ENCODE measurements at regions not wholly inside any gene's neighbourhood (a gene's known extent, or its start where the extent isn't known, plus 50 kb on each side); places are given as distances from the start of the nearest gene placed in this dataset.
"Not testable (repeated sequence)": the region's sequence is repeated elsewhere in the genome, so short reads cannot be mapped to it uniquely, and the experiment has no call there.

DNA sequence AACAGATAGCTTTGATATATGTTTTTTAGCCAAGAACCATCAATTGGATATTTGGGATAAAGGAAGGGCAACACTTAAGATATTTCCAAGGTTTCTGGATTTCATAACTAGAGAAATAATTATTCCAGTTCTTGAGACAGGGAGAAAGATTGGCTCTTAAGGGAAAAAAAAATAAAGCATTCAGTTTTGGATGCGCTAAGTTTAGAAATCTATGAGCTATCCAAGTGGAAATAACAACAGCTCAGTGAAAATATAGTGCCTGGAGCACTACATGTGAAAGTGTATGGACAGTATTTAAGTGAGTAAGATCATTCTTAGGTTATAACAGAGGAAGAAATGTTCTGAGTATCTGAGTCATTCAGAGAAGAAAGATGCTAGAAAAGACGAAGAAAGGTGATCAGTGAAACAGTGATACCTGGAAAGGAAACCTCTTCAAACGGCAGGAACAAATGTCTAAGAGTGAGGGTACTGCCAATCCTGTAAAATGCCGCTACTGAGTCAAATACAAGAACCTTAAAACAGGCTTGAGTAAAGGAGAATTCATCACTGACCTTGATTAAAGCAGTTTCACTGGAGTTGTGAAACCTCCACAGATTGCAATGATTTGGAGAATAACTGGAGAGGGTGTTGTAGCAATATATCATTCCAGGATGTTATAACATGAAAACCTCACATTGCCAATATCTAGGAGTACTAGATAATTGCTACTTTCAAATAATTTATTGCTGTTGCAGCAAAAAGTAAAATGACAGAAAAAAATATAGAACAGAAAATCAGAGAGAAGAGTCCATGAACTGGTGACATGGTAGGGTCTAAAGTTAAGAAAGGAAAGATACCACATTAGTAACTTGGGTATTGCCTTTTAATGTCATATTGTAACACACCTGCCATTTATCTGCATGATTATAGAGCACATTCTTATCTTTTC is 482.1 kb upstream of the RGS18 start:
- DNase-seq = no peak

DNA sequence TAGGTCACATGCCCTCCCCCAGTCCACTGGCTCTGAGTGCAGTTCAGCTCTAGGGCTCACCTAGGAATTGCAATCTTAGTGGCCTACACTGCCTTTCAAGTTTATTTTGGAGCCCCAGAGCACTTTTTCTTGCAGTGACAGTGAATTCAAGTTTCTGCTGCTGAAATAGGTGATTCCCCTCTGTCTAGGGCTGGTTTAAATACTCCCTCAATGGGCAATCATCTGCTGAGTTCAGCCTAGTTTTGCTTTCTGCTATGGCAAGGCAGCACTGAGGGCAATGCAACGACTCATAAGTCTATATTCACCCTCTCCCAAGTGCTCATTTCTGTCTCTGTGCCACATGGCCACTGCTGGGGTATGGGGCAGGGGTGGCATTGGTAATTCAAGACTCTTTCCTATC is 472.6 kb upstream of the RGS18 start:
- no peak for DNase-seq

DNA sequence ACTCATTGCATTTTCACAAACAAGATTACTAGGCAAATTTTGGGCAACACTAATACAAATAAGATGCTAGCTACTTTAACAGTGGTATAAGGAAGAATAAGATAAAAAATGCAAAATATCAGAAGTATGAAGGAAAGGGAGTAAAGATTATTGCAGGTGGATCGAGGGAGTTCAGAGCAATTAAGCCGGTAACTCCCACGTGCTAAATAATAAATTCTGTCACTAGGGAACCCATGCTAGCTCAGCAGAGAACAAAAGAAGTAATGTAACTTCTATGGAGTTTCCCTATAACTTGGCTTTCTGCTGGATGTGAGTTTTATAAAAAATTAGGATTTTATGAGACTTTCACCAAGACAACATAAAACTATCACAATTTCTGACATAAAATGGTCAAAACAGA is 470.5 kb upstream of the RGS18 start:
- no peak for DNase-seq

DNA sequence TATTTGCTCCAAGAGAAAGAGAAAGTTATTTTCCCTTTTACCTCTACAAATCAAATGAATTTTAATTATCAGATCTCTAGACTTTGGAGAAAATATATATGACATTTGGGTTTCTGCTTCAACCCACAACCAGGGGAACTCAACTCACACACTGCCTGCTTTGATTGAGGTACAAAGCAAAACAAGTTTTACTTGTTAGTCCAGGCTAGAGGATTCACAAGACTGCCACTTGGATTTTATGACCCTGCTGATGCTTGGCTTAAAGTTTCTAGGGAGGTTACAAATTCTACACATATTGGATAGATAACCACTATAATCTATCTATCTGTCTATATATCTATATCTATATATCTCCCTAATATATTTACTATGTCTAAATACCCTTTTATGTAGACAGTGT is 467.3 kb upstream of the RGS18 start:
- DNase-seq = no peak

DNA sequence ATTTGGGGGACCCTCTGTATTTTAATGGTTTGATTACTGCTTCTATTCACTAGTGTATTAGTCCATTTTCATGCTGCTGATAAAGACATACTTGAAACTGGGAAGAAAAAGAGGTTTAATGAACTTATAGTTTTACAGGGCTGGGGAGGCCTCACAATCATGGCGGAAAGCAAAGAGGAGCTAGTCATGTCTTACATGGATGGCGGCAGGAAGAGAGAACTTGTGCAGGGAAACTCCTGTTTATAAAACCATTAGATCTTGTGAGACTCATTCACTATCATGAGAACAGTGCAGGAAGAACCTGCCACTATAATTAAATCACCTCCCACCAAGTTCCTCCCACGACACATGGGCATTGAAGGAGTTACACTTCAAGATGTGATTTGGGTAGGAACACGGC is 464.5 kb upstream of the RGS18 start:
- DNase-seq = no peak

DNA sequence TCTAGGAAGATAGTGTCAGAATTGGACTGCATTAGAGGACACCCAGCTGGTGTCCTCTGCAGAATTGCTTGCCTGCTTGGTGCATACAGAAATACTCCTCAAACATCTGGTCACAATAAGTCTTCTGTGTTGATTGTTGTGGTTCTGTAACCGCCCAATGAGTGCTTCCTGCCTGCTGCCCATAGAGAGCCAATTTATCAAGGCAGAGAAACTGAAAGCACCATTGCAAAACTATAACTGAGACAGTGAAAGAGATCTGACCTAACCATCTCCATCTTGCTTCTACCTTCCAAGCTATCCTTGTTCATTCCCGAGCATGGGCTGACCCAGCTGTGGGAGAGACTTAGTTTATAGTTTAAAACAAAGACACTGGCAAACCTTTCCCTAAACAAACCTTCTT is 462.4 kb upstream of the RGS18 start:
- DNase-seq = no peak

DNA sequence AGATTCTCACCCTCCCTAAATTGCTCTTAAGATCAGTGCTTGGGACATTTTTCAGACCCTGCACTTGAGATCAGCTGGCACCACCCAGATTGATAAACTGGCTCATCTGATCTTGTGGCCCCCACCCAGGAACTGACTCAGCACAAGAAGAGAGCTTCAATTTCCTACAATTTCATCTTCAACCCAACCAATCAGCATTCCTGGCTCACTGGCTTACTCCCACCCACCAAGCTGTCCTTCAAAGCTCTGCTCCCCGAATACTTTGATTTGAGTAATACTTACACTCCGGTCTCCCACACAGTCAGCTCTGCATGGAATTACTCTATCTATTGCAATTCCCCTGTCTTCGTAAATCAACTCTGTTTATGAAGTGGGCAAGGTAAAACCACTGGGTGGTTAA is 461.9 kb upstream of the RGS18 start:
- DNase-seq = no peak

DNA sequence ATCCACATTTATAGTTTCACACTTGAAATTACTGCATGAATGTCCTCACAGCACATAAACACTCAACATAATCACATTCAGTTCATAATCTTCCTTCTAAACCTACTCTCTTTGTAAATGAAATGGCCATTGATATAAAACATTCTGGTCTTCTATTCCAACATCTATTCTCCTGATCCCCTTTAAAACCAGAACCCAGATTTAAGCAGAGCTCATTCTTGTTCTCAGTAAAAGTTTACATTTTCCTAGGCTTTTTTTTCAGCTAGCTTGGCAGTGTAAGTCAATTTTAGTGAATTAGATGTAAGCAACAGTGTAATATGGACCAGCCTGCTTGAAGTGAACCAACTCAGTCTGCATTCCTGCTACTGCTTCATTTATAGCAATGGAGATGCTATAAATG is 460.7 kb upstream of the RGS18 start:
- DNase-seq = no peak

DNA sequence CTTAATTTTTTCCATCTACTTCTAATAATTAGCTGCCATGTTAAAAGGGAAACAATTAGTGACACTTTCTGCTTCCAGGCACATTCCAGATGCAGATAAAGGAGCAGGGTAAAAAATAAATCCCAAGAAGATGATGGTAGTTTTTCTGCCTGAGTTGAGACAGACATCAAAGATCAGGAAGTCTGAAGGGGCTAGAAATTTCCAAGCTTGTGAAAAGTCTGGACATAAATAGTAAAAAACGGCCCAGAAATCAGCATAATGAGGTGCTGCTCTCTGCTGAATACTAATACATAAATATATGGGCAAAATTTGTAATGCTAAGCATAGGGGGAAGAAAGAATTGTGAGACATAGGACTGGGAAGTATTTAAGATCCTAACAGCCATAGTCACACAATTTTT is 460.0 kb upstream of the RGS18 start:
- DNase-seq = no peak

DNA sequence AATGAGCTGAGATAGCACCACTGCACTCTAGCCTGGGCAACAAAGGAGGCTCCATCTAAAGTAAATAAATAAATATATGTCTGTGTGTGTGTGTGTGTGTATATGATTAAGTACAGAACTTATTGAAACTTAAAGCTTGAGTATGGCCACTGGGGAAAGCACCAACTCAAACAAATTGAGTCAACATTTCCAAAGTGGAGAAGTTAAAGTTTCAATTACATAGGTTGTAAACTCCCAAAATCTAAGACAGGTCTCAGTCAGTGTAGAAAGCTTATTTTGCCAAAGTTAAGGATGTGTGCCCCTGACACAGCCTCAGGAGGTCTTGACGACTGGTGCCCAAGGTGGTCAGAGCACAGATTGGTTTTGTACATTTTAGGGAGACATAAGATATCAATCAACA is 458.9 kb upstream of the RGS18 start:
- DNase-seq = no peak

DNA sequence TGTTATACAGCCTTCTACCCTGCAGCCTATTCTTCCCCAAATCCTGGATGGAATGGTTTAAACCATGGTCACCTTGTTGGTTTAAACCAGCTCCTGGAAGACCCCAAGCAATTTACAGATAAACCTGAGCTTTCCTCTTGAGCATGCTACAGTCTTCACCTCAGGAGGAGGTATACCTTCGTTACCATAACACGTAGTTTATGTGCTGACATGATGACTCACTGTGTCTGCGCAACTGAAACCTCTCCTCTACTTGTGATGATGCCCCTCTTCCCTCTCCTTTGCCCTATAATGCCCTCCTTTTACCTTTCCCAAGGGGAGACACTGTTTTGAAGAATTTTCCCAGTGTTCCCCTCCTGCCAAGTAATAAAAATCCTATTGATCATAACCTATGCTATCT is 457.3 kb upstream of the RGS18 start:
- DNase-seq = no peak

DNA sequence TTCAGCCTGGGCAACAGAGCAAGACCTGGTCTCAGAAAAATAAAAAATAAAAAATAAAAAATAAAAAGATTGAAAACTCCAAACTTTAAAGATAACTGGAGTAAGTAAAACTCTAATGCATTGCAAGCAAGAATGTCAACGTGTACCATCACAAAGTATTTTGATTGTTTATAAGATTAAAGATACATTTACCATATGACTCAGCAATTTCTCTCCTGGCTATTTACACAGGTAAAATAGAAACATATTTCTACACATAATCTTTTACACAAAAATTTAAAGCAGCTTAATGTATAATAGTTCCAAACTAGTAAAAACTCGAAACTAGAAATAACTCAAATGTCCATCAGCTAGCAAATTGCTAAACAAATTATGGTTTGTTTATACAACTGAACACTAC is 456.1 kb upstream of the RGS18 start:
- DNase-seq = no peak

DNA sequence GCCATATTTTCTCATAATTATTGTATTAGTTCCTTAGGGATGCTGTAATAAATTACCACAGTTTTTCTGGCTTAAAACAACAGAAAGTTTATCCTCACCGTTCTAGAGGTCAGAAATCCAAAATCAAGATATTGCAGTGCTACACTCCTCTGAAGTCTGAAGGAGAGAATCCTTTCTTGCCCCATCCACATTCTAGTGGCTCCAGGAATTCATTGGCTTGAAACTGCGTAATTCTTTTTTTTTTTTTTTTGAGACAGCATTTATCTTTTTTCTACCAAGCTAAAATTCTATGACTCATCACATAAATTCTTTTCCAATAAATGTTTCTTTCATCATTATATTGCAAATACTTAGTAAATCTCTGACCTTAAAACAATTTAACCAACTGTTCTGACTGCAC is 451.0 kb upstream of the RGS18 start:
- DNase-seq = no peak

DNA sequence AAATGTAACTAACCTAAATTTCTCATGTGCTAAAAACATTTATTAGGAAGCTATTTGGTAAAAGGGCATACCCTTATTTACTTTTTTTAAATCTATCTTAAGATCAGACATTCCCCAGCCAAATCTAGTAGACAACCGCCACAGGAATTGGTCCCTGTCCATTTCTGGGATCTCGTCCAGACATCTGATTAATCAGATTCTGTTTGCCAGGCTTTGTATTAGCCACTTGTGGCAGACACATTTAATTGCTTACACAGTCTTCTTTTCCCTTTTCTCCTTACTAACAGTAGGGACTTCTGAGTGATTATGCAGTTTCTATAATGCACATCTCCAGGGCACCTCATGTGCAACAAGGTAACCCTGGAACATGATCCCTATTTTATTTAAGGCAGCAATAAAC is 449.0 kb upstream of the RGS18 start:
- DNase-seq = no peak

DNA sequence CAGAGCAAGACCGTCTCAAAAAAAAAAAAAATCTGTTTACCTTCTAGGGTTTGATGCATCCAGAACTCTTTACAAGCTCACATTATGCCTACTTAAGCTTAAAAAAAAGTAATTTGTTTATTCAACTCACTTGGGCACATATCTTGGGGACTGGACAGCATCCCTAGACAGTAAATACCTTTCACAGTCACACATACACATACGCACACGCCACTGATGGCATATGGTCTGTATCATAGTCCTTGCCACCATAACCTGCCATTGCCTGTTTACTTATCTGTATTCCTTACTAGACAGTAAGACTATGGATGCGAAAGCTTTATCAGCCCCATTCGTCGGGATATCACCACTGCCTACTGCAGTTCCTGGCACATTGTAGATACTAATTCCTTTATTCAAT is 446.3 kb upstream of the RGS18 start:
- DNase-seq = no peak

DNA sequence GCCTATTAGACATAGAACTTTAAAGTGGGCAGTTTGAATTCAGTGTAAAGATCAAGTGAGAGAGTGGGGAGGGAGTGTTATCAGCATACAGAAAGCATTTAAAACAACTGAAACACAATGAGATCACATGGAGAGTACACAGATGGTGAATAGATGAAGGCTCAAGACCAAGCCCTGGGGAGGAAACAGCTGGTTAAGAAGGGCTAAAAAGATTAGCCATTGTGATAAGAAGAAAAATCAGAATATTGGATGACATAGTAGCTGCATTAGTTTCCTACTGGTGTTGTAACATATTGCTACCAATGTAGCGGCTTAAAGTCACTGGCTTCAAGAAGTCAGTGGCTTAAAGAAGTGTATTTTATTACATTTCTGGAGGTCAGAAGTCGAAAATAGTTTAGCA is 443.4 kb upstream of the RGS18 start:
- no peak for DNase-seq

DNA sequence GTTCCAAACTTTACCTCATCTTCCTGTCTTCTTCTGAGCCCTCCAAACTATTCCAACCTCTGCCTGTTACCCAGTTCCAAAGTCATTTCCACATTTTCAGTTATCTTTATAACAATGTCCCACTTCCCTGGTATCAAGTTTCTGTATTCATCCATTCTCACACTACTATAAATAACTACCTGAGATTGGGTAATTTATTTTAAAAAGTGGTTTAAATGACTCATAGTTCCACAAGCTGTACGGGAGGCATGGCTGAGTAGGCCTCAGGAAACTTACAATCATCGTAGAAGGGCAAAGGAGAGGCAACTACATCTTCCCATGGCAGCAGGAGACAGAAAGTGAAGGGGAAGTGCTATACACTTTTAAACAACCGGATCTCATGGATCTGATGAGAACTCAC is 428.5 kb upstream of the RGS18 start:
- no peak for DNase-seq

DNA sequence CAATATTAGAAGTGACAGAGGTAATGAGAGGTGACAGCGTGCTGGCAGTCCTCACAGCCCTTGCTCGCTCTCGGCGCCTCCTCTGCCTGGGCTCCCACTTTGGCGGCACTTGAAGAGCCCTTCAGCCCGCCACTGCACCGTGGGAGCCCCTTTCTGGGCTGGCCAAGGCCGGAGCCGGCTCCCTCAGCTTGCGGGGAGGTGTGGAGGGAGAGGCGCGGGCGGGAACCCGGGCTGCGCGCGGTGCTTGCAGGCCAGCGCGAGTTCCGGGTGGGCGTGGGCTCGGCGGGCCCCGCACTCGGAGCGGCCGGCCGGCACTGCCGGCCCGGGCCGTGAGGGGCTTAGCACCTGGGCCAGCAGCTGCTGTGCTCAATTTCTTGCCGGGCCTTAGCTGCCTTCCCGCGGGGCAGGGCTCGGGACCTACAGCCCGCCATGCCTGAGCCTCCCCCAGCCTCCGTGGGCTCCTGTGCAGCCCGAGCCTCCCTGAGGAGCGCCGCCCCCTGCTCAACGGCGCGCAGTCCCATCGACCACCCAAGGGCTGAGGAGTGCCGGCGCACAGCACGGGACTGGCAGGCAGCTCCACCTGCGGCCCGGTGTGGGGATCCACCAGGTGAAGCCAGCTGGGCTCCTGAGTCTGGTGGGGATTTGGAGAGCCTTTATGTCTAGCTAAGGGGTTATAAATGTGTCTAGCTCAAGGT is 426.5 kb upstream of the RGS18 start:
- not testable (repeated sequence) for DNase-seq

DNA sequence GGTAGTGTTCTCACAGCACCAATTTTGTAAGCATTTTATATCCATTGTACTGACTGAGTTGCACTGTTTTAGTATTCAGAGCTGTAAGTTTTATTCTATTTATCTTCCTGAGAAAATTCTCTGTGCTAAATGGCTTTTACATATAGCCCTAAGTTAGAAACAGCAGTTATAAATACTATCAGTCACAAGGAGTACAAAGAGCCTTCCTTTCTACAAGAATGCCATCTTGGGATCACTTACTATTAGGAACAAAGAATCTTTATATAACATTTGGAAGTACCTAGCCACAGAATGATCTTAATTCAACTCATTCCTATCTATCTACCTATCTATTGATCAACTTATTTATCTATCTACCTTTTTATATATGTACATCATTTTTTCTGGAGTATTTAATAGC is 423.9 kb upstream of the RGS18 start:
- DNase-seq = no peak

DNA sequence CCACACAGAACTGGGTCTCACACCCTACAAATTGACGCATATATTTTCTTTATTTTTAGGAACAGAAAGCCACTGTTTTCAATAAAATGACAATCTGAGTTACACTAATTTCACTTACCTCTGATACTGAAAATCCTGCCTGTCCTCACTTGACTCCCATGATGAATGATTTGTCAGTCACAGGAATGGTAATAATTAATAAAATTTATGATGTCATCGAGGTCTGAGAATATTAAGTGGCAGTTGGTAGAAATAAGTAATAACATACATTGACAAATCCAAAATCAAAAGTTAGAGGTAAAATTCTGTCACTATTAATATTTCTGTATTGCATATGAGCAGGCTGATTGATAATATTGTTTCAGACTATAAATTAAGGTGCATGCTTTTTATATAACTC is 418.7 kb upstream of the RGS18 start:
- no peak for DNase-seq

DNA sequence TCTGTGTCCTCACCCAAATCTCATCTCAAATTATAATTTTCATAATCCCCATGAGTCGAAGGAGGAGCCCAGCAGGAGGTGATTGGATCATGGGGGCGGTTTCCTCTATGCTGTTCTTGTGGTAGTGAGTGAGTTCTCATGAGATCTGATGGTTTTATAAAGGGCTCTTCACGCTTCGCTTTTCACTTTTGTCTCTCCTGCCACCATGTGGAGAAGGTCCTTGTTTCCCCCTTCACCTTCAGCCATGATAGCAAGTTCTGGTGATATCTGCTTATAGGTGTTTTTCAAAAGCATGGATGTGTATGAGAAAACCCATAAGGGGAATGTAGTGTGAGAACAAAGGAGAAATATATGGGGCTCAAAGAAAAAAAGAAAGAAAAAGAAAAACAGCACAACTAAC is 405.9 kb upstream of the RGS18 start:
- no peak for DNase-seq

DNA sequence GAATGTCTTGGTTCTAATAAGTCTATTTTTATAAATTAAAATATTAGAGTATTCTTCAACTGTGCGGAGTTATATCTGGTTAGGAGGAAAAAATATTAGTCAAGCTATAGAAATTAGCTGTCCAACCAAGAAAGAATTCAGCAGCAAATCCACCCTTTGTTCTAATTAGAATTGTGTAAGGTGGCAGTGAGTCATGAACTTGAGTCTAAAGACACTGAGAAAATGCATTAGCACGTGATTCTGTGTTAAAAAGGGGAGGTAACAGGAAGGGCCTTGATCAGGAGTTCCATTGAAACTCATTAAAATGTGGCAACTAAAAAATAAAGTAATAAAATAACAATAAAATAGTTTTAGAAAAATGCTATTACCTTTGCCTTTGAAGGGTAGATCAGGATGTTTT is 398.2 kb upstream of the RGS18 start:
- no peak for DNase-seq

DNA sequence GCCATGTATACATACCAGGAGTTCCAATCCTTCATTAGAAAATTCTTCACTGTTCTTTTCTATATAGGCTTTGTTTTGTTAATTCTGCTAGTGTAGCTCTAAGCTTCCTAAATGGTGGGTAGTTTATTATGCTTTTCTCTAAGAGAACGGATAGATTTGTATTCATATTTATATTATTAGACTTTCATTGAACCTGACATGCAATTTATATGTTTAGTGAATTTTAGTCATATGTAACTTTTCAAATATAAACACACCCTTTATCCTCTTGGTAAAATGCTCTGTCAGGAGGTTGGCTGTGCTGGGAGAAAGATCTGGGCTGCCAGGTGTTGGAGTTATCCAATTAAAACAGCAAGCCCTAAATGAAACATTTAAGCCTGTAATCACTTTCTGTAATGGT is 369.7 kb upstream of the RGS18 start:
- DNase-seq = no peak

DNA sequence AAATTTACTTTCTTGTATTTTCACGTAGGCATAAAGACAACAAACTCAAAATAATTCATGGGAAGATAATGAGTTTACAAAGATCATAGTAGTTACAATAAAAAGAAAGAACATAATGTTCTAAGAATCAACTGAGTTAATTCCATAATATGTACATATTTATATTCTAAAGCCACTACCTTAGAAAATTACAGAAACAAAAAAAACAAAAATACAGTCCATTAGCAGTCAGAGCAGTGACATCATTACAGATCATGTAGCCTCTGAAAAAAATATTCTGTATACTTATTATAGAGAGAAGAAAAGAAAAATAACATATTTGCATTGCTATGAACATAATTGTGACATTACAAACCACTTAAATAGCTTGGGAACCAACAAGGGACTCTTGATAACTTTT is 360.1 kb upstream of the RGS18 start:
- no peak for DNase-seq

All from occipital lobe (tissue), 1 donor.